ENCODE measurements at regions not wholly inside any gene's neighbourhood (a gene's known extent, or its start where the extent isn't known, plus 50 kb on each side); places are given as distances from the start of the nearest gene placed in this dataset.

DNA sequence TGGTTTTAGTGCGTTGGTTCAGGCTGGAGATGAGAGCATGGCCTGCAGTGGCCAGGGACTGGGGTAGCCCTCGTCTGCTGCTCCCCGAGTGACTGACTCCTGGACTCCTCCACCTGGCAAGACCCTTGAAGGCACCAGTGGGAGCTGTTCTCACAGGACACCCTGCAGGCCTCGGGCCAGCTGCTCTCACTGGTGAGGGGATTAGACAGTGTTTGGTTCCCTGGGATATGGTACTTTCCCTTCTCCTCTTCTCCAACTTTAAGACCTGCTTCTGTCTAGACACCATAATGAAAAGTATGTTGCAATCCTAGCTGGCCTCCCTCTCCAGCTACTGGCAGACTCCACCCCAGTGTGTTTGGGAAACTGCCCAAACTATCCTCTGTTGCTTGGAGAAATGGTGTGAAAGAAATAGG, 168.8 kb upstream of the CADM1 start:
- Mint-ChIP-seq H3K4me3 (no peak overlapping the region), H3K36me3 (ENCODE audit: insufficient read depth) (peaks cover 3% of the 10 kb centered on the region), H3K9me3 (no peaks in the 10 kb centered on the region), H3K4me1 (ENCODE audit: low read depth in 2 of 2) (no peaks in the 10 kb centered on the region), H3K27ac (no peak overlapping the region), H3K27me3 (peaks cover 15 to 39% of the 10 kb centered on the region in 2 donors)
- DNase-seq (no peak), ATAC-seq (replicated peaks) (no peak)

DNA sequence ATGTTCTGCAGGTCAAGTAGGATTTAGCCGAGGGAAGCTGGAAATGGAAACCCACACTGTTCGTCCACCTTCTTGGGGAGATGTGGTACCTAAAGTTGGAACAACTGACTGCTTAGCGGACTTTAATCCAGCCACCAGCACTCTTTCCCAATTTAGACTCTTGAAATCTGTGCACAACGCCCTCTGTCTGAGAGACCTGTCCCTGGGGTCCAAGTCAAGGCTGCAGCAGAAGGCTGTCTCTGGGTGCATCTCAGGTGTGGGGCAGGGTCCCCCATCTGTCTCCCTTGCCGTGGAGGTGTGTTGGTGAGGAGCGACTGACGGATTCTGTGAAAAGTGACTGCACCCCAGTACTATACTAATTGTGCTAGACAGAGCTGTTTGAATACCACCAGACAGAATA, 168.2 kb upstream of the CADM1 start:
- H3K9me3 Mint-ChIP-seq: no peaks in the 10 kb centered on the region
- H3K27me3 Mint-ChIP-seq: peaks cover 12 to 34% of the 10 kb centered on the region in 2 donors
- DNase-seq (no peak), ATAC-seq (replicated peaks) (no peak)
- H3K27ac Mint-ChIP-seq: no peak overlapping the region
- no peak overlapping the region for H3K4me3 Mint-ChIP-seq
- H3K36me3 Mint-ChIP-seq (ENCODE audit: insufficient read depth): peaks cover 3% of the 10 kb centered on the region
- no peaks in the 10 kb centered on the region for H3K4me1 Mint-ChIP-seq (ENCODE audit: low read depth in 2 of 2)

DNA sequence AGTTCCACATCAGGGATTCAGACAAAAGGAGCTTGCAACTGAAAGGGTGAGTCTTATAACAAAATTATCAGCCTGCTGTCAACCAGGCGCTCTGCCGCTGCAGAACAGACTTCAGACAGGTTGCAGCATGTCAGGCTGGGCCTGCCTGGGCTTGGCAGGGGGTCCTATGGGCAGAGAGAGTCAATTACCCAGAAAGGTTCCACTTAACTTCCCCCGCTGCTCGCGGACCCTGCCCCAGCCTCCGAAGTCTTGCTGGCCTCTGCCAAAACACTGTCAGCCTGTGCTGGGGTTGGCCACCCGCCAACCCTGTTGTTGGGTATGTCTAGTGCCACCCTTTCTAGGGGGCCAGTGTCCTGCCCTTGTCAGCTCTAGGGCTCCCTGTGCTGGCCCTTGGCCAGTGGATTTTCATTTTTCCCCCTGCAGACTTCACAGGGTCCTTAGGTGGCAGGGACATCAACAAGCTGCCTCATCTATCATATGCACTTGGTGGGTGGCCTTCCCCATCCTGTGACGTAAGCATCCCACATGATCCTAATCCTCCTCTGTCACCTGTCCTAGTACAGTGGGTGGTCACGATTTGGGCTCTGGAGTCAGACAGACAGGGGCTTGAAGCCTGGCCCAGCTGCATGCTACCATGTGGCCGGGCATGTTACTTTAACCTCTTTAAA, 166.5 kb upstream of the CADM1 start:
- H3K4me3 Mint-ChIP-seq: no peak overlapping the region
- peaks cover 6 to 20% of the 10 kb centered on the region in 2 donors for H3K27me3 Mint-ChIP-seq
- peaks cover 3% of the 10 kb centered on the region for H3K36me3 Mint-ChIP-seq (ENCODE audit: insufficient read depth)
- no peak overlapping the region for H3K27ac Mint-ChIP-seq
- no peaks in the 10 kb centered on the region for H3K4me1 Mint-ChIP-seq (ENCODE audit: low read depth in 2 of 2)
- no peaks in the 10 kb centered on the region for H3K9me3 Mint-ChIP-seq
- ATAC-seq (replicated peaks) (no peak), DNase-seq (no peak)

DNA sequence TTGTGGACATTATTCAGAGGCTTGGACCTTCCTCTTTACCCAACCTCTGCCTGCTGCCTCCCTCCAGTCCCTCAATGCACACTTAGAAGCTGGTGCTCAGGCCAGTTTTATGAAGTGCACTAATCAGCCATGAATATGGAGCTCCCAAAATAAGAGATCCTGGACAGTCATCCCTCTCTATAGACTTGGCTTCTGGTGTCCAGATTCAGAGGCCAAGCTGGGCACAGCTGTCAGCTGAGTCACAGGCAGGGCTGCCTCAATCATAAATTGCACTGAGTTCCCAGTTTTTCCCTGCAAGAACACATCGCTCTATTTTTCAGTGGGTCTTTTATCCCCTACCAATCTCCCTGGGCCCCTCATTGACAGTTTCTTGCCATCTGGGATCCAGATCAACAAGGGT, 161.7 kb upstream of the CADM1 start:
- ATAC-seq (replicated peaks): no peak

DNA sequence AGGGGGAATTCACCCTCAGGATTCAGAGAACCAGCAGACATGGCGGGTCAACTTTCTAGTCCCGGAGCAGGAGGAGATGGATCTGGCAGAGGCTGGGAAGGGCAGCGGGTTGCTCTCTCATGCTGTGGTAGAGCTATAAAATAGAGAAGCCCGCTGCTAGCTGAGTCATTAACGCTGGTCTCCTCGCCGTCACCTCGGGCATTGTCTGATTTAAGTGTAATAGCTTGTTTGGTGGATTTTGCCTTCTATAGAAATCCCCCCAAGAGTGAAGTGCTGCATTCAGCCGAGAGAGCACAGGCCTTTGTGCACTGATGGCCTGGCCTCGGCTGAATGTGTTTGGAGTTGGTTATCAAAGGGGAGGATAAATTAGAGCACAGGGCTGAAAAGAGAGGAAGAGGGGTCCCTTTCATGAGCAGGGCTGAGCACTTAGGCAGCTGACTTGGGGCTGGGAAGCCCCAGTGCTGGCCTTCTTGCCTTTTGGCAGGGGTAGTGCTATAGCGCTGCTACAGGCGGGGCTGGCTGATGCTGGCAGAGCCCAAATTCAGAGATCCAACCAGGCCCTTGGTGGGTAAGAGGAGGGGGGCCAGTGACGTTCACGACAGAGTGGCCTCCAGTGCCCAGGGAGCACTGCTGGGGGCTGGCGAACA, 161.1 kb upstream of the CADM1 start:
- DNase-seq (no peak), ATAC-seq (replicated peaks) (no peak)
- Mint-ChIP-seq H3K27me3 (peaks cover 14 to 46% of the 10 kb centered on the region in 2 donors), H3K36me3 (ENCODE audit: insufficient read depth) (no peaks in the 10 kb centered on the region), H3K9me3 (no peaks in the 10 kb centered on the region), H3K4me1 (ENCODE audit: low read depth in 2 of 2) (no peaks in the 10 kb centered on the region), H3K27ac (no peak overlapping the region), H3K4me3 (no peak overlapping the region)

More for the DNA sequence above, 161.7 kb upstream of the CADM1 start:
- peaks cover 7 to 41% of the 10 kb centered on the region in 2 donors for H3K27me3 Mint-ChIP-seq
- DNase-seq: no peak
- H3K4me1 Mint-ChIP-seq (ENCODE audit: low read depth in 2 of 2): no peaks in the 10 kb centered on the region
- no peaks in the 10 kb centered on the region for H3K36me3 Mint-ChIP-seq (ENCODE audit: insufficient read depth)
- H3K4me3 Mint-ChIP-seq: no peak overlapping the region
- H3K27ac Mint-ChIP-seq: no peak overlapping the region
- H3K9me3 Mint-ChIP-seq: no peaks in the 10 kb centered on the region

DNA sequence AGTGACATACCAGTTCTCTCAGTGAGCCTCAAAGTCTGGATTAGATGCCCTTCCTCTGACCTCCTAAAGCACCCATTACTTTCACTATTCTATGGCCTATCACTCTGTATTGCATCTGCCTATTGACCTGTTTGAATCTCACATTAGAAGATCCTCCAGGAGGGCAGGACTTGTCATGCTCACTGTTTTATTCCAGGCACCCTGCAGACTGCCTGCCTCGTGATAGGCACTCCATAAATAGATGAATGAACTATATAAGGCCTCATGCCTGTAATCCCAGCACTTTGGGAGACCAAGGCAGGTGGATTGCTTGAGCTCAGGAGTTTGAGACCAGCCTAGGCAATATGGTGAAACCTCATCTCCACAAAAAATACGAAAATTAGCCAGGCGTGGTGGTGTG, 160.1 kb upstream of the CADM1 start:
- H3K4me3 Mint-ChIP-seq: no peak overlapping the region
- DNase-seq: no peak
- H3K27me3 Mint-ChIP-seq: peaks cover 21 to 47% of the 10 kb centered on the region in 2 donors
- no peak overlapping the region for H3K27ac Mint-ChIP-seq
- H3K4me1 Mint-ChIP-seq (ENCODE audit: low read depth in 2 of 2): no peaks in the 10 kb centered on the region
- ATAC-seq (replicated peaks): no peak
- no peaks in the 10 kb centered on the region for H3K9me3 Mint-ChIP-seq
- H3K36me3 Mint-ChIP-seq (ENCODE audit: insufficient read depth): no peaks in the 10 kb centered on the region

DNA sequence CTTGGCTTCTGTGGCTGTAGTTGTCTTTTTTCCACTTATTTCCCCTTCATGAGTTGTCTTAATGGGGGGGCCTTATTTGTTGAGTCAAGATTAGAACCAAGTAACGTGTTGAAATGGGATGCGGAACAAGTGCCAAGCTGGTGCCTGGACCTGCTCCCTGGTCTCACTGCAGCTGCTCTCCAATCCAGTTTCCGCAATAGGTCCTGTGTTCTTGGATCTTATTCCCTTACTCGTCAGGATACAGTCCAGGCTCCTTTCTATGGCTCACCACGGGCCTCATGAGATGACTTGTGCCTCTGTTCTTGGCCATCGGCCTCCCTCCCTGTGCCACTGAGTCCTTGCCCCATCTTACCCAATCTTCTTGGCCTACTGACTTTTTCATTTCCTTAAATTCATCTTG, 159.6 kb upstream of the CADM1 start:
- DNase-seq: no peak
- H3K4me3 Mint-ChIP-seq: no peak overlapping the region
- no peak overlapping the region for H3K27ac Mint-ChIP-seq
- H3K9me3 Mint-ChIP-seq: no peaks in the 10 kb centered on the region
- ATAC-seq (replicated peaks): no peak
- H3K36me3 Mint-ChIP-seq (ENCODE audit: insufficient read depth): no peaks in the 10 kb centered on the region
- H3K27me3 Mint-ChIP-seq: peaks cover 22 to 48% of the 10 kb centered on the region in 2 donors
- no peaks in the 10 kb centered on the region for H3K4me1 Mint-ChIP-seq (ENCODE audit: low read depth in 2 of 2)

DNA sequence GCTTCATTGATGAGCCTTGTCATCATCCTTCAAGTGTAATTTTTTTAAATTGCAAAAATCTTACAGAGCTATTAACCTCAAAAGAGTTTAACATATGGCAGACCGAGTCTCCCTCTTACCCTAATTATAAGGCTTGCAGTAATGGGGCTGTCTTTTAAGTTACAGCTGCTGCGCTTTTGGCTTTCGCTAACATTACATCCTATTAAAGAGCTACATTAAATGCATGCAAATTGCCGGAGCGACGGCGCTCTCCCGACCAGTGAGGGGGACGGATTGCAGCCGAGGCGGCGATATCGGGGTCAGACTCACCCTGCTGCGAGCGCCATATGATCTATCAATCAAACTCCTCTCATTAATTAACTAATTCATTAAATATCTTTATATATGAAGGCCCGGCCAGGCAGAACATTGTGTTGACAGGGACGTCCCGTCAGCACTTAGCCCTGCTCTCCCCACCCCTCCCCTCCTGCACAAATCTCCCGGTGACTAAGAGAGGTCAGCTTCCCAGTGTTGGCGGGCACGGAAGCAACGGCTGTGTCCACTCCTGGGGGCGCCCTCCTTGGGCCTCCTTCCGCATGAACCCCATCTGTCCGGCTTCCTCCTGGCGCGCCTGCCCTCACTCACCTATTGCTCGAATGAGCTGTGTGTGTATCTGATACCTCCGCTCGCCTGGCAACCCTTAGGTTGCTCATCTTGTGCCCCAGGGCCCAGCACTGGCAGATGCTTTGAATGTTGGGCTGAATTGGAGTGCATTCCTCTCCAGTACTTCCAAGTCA, 156.0 kb upstream of the CADM1 start:
- no peak overlapping the region for H3K4me3 Mint-ChIP-seq
- H3K27me3 Mint-ChIP-seq: peaks cover 29 to 76% of the 10 kb centered on the region in 2 donors
- no peaks in the 10 kb centered on the region for H3K9me3 Mint-ChIP-seq
- ATAC-seq (replicated peaks) (no peak), DNase-seq (no peak)
- no peaks in the 10 kb centered on the region for H3K36me3 Mint-ChIP-seq (ENCODE audit: insufficient read depth)
- H3K4me1 Mint-ChIP-seq (ENCODE audit: low read depth in 2 of 2): no peaks in the 10 kb centered on the region
- H3K27ac Mint-ChIP-seq: no peak overlapping the region

DNA sequence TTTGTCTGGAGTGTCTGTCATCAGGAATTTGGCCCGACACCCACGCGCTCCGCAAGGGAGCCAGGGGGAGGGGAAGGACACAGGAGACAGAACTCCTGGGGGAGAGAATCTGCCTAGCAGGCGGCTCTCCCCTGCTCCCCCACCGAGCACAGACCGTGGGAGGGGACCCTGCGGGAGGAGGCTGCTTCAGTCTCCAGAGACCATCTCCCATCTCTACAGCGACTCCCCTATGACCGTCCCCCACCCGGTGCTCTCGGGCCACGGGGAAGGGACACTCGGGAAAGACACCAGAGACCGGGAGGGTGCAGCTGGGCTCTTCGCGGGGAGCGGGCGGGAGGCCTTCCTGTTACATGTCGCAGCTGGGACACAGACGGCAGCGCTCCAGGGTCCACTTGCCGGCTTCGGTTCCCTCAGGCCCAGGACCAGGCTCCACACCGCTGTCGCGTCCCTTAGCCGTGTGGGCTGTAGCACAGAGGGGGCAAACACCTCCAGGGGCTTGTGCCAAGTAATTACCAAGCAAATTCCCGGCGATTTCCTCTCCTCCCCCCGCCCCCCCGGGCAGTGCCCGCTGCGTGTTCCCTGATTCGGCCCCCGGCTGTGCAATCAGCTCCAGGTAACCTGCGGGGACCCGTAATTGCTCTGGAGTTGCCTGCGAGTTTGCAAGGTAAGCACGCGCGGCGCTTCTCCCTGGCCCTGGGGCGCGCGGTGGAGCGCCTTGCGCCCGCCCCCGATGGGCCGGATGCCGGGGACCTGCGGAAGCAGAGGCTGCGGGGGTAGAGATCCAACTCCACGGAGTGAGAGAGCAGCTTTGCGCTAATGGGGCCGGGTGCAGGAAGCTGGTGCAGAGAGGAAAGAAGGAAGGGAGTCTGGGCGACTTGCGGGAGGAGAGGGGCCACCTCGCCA, 155.1 kb upstream of the CADM1 start:
- Mint-ChIP-seq H3K36me3 (ENCODE audit: insufficient read depth) (no peaks in the 10 kb centered on the region), H3K4me1 (ENCODE audit: low read depth in 2 of 2) (no peaks in the 10 kb centered on the region), H3K4me3 (no peak overlapping the region), H3K27ac (no peak overlapping the region), H3K9me3 (no peaks in the 10 kb centered on the region), H3K27me3 (peaks cover 30 to 78% of the 10 kb centered on the region in 2 donors)
- DNase-seq (no peak), ATAC-seq (replicated peaks) (no peak)

DNA sequence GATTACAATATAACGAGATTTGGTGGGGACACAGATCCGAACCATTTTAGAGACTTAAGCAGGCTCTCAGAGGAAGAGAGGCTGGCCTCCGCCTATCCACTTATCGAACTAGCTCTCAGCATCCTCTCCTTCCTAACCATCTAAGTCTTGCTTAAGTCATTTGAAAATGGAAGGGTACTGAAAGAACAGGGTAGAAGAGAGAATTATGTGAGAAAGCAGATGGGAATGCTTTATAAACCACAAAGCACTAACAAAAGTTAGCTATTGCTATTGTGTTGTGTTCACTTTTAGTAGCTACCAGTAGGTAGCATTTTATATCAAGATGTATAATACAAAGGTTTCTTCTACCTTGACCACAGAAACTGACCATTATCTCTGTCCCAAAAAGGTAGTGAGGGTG, 153.4 kb upstream of the CADM1 start:
- Mint-ChIP-seq H3K27me3 (peaks cover 44 to 87% of the 10 kb centered on the region in 2 donors), H3K9me3 (no peaks in the 10 kb centered on the region), H3K27ac (no peak overlapping the region), H3K4me1 (ENCODE audit: low read depth in 2 of 2) (peaks cover 0 to 4% of the 10 kb centered on the region in 2 donors), H3K4me3 (no peak overlapping the region), H3K36me3 (ENCODE audit: insufficient read depth) (no peaks in the 10 kb centered on the region)
- DNase-seq (no peak), ATAC-seq (replicated peaks) (no peak)

DNA sequence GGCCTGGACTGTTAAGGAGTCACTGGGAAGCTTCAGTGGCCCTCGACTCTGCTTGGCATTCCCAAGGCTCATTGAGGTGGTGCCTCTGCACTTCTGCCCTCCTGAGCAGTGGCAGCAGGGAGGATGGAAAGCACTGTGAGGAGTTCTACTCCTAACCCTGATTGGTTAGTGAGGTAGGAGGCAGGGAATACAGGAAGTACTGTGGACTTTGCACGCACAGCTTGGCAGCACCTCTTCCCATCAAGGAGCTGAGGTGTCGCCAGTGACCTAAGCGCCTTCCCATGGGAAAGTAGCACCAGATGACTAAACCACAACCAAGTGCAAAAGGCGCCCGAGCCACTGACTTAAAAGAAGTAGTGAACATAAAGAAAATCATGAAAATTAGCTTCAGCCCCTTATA, 152.5 kb upstream of the CADM1 start:
- H3K4me3 Mint-ChIP-seq: no peak overlapping the region
- peaks cover 52 to 87% of the 10 kb centered on the region in 2 donors for H3K27me3 Mint-ChIP-seq

DNA sequence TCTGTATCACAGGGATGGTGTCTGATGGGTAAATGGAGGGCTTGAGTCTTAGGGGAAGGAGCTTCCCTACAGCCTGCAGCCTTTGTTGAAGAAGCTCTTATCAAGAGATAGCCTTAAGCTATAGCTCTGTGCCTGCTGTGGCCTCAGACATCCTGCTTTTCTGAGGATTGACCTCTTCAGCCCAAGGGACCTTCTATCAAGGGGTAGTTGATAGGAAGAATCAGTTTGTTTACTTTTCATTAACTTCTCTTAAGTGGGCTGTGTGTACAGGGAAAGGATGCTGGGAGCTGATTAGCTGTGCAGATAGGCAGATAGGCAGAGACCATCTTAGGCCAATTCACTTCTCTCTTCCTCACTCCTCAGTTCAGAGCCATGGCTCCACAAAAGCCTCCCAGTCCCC, 151.8 kb upstream of the CADM1 start:
- H3K27me3 Mint-ChIP-seq: peaks cover 58 to 87% of the 10 kb centered on the region in 2 donors
- no peak for ATAC-seq (replicated peaks)
- H3K27ac Mint-ChIP-seq: no peak overlapping the region
- H3K9me3 Mint-ChIP-seq: no peaks in the 10 kb centered on the region
- H3K4me3 Mint-ChIP-seq: no peak overlapping the region
- DNase-seq: no peak
- H3K36me3 Mint-ChIP-seq (ENCODE audit: insufficient read depth): no peaks in the 10 kb centered on the region
- peaks cover 0 to 4% of the 10 kb centered on the region in 2 donors for H3K4me1 Mint-ChIP-seq (ENCODE audit: low read depth in 2 of 2)

More for the DNA sequence above, 152.5 kb upstream of the CADM1 start:
- no peak for DNase-seq
- H3K9me3 Mint-ChIP-seq: no peaks in the 10 kb centered on the region
- H3K36me3 Mint-ChIP-seq (ENCODE audit: insufficient read depth): no peaks in the 10 kb centered on the region
- ATAC-seq (replicated peaks): no peak
- H3K4me1 Mint-ChIP-seq (ENCODE audit: low read depth in 2 of 2): peaks cover 0 to 4% of the 10 kb centered on the region in 2 donors
- no peak overlapping the region for H3K27ac Mint-ChIP-seq

DNA sequence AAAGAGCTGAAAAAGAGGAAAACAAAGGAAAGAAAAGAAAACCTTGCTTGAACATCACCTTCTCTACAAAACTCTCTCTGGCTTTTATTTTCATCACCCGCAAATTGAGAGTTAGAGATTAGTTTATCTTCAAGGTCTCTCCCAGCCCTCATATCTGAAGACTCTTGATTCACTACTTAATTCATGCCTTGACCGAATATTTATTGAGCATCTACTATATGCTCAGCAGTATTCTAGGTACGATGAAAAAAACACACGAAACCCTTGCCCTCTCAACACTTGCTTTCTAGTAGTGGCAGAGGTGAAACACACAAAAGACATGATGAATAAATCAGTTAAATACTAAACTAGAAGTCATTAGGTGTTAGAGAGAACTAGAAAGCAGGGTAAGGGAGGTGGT, 150.6 kb upstream of the CADM1 start:
- no peaks in the 10 kb centered on the region for H3K9me3 Mint-ChIP-seq
- no peak for DNase-seq
- no peak overlapping the region for H3K4me3 Mint-ChIP-seq
- no peak for ATAC-seq (replicated peaks)
- H3K27me3 Mint-ChIP-seq: peaks cover 51 to 84% of the 10 kb centered on the region in 2 donors
- H3K4me1 Mint-ChIP-seq (ENCODE audit: low read depth in 2 of 2): peaks cover 0 to 4% of the 10 kb centered on the region in 2 donors
- H3K27ac Mint-ChIP-seq: no peak overlapping the region
- no peaks in the 10 kb centered on the region for H3K36me3 Mint-ChIP-seq (ENCODE audit: insufficient read depth)

All from effector memory CD8-positive, alpha-beta T cell (primary cell).